ENCODE measurements at regions not wholly inside any gene's neighbourhood (a gene's known extent, or its start where the extent isn't known, plus 50 kb on each side); places are given as distances from the start of the nearest gene placed in this dataset.

GRCh38 chr4:121564840-121565375, 131.9 kb downstream of the ANXA5 start:
- TF ChIP-seq, protein P1, sequence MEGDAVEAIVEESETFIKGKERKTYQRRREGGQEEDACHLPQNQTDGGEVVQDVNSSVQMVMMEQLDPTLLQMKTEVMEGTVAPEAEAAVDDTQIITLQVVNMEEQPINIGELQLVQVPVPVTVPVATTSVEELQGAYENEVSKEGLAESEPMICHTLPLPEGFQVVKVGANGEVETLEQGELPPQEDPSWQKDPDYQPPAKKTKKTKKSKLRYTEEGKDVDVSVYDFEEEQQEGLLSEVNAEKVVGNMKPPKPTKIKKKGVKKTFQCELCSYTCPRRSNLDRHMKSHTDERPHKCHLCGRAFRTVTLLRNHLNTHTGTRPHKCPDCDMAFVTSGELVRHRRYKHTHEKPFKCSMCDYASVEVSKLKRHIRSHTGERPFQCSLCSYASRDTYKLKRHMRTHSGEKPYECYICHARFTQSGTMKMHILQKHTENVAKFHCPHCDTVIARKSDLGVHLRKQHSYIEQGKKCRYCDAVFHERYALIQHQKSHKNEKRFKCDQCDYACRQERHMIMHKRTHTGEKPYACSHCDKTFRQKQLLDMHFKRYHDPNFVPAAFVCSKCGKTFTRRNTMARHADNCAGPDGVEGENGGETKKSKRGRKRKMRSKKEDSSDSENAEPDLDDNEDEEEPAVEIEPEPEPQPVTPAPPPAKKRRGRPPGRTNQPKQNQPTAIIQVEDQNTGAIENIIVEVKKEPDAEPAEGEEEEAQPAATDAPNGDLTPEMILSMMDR (IDR thresholded peaks at IDR 0.05) = no peak
- TF ChIP-seq POLR2A (IDR thresholded peaks at IDR 0.05) = no peak
